MM.1S (cell line): ENCODE measurements at regions not wholly inside any gene's neighbourhood (a gene's known extent, or its start where the extent isn't known, plus 50 kb on each side); places are given as distances from the start of the nearest gene placed in this dataset.

Experiments
- DNase-seq: peaks from one replicate; pipeline ENCODE4 v3.0.0-alpha.2; 2015
- H2AFZ ChIP-seq: fragments of 300-600 bp; sonication (generic); 2 replicates; pipeline ENCODE4 v1.6.0; 2016; ENCODE audit warnings: antibody characterized with exemption, low read length
- H3F3A ChIP-seq: fragments of 300-600 bp; sonication (generic); 2 replicates; pipeline ENCODE4 v1.6.1; 2016; ENCODE audit warnings: mild to moderate bottlenecking, antibody characterized with exemption, low read length, moderate library complexity, mixed read lengths; ENCODE audit not compliant: insufficient read depth
- H3K27ac ChIP-seq: fragments of 300-600 bp; sonication (generic); 2 replicates; pipeline ENCODE4 v1.5.1; 2016; ENCODE audit warnings: mild to moderate bottlenecking, low read length
- H3K27me3 ChIP-seq: fragments of 300-600 bp; sonication (generic); replicated peaks from 2 replicates; pipeline ENCODE4 v1.6.0; 2016; ENCODE audit warnings: low read length; ENCODE audit not compliant: insufficient read depth
- H3K36me3 ChIP-seq: fragments of 300-600 bp; sonication (generic); replicated peaks from 2 replicates; pipeline ENCODE4 v1.6.1; 2016; ENCODE audit warnings: mild to moderate bottlenecking, low read length, mixed read lengths; ENCODE audit not compliant: insufficient read depth
- H3K4me1 ChIP-seq: fragments of 300-600 bp; sonication (generic); 2 replicates; pipeline ENCODE4 v1.6.1; 2016; ENCODE audit warnings: low read length, mixed read lengths
- H3K4me2 ChIP-seq: fragments of 300-600 bp; sonication (generic); 2 replicates; pipeline ENCODE4 v1.6.0; 2016; ENCODE audit warnings: low read depth, low read length
- H3K4me3 ChIP-seq: fragments of 300-600 bp; sonication (generic); 2 replicates; pipeline ENCODE4 v1.5.1; 2016; ENCODE audit warnings: low read length, mixed read lengths
- H3K79me2 ChIP-seq: fragments of 300-600 bp; sonication (generic); 2 replicates; pipeline ENCODE4 v1.6.1; 2016; ENCODE audit warnings: mixed run types, low read length, mixed read lengths
- H3K9ac ChIP-seq: fragments of 300-600 bp; sonication (generic); 2 replicates; pipeline ENCODE4 v1.6.1; 2016; ENCODE audit warnings: low read length, mixed read lengths
- H3K9me2 ChIP-seq: fragments of 300-600 bp; sonication (generic); replicated peaks from 2 replicates; pipeline ENCODE4 v1.6.1; 2016; ENCODE audit warnings: mild to moderate bottlenecking, low read length, mixed read lengths; ENCODE audit not compliant: insufficient read depth
- H3K9me3 ChIP-seq: fragments of 300-600 bp; sonication (generic); replicated peaks from 2 replicates; pipeline ENCODE4 v1.6.1; 2016; ENCODE audit warnings: mild to moderate bottlenecking, low read length, mixed read lengths; ENCODE audit not compliant: insufficient read depth
- H4K20me1 ChIP-seq: fragments of 300-600 bp; sonication (generic); 2 replicates; pipeline ENCODE4 v1.6.1; 2016; ENCODE audit warnings: mild to moderate bottlenecking, low read length, moderate library complexity, mixed read lengths; ENCODE audit not compliant: insufficient read depth
- CTCF ChIP-seq: fragments of 300-600 bp; sonication (generic); IDR thresholded peaks from 2 replicates; pipeline ENCODE4 v1.5.1; 2016; ENCODE audit warnings: antibody characterized with exemption, low read length, mixed read lengths
- EZH2 ChIP-seq: fragments of 300-600 bp; sonication (generic); optimal IDR thresholded peaks from 2 replicates; pipeline ENCODE3; 2017; ENCODE audit warnings: low read depth, mild to moderate bottlenecking, antibody characterized with exemption, low read length, mixed read lengths
- EZH2phosphoT487 ChIP-seq: fragments of 300-600 bp; sonication (generic); IDR thresholded peaks from 2 replicates; pipeline ENCODE4 v1.6.1; 2018; ENCODE audit warnings: antibody characterized with exemption, low read length

- no peaks in the 10 kb centered on the region for H3F3A ChIP-seq
- H3K9me2 ChIP-seq, result no peaks in the 10 kb centered on the region
- no peak overlapping the region for H2AFZ ChIP-seq
- no peaks in the 10 kb centered on the region for H3K4me1 ChIP-seq
- no peak overlapping the region for H3K9ac ChIP-seq
- H4K20me1 ChIP-seq, result no peaks in the 10 kb centered on the region
- no peaks in the 10 kb centered on the region for H3K36me3 ChIP-seq
- no peaks in the 10 kb centered on the region for H3K9me3 ChIP-seq
- H3K27me3 ChIP-seq, result no peaks in the 10 kb centered on the region
- no peak for TF ChIP-seq CTCF
- no peak for TF ChIP-seq EZH2phosphoT487
- TF ChIP-seq EZH2, result no peak
- H3K4me3 ChIP-seq, result no peak overlapping the region
- H3K27ac ChIP-seq, result no peak overlapping the region
- H3K4me2 ChIP-seq, result no peak overlapping the region
- no peak for DNase-seq
- H3K79me2 ChIP-seq, result no peaks in the 10 kb centered on the region
Measured at GRCh38 chr10:33048223-33048622, 90.2 kb upstream of the ITGB1 start.

GRCh38 chr10:33047655-33048054, 89.6 kb upstream of the ITGB1 start:
- DNase-seq, result no peak
- Histone ChIP-seq H3K27ac (no peak overlapping the region), H4K20me1 (no peaks in the 10 kb centered on the region), H2AFZ (no peak overlapping the region), H3K9me3 (no peaks in the 10 kb centered on the region), H3K9me2 (no peaks in the 10 kb centered on the region), H3K36me3 (no peaks in the 10 kb centered on the region), H3K79me2 (no peaks in the 10 kb centered on the region), H3K4me3 (no peak overlapping the region), H3K9ac (no peak overlapping the region), H3K4me1 (no peaks in the 10 kb centered on the region), H3K27me3 (no peaks in the 10 kb centered on the region), H3K4me2 (no peak overlapping the region), H3F3A (no peaks in the 10 kb centered on the region)
- TF ChIP-seq EZH2 (no peak), EZH2phosphoT487 (no peak), CTCF (no peak)

- Histone ChIP-seq H3K36me3 (no peaks in the 10 kb centered on the region), H3K4me3 (no peak overlapping the region), H3K9ac (no peak overlapping the region), H4K20me1 (no peaks in the 10 kb centered on the region), H3K27me3 (no peaks in the 10 kb centered on the region), H3K4me1 (no peaks in the 10 kb centered on the region), H3F3A (no peaks in the 10 kb centered on the region), H3K9me3 (no peaks in the 10 kb centered on the region), H3K9me2 (no peaks in the 10 kb centered on the region), H2AFZ (no peak overlapping the region), H3K27ac (no peak overlapping the region), H3K4me2 (no peak overlapping the region), H3K79me2 (no peaks in the 10 kb centered on the region)
- TF ChIP-seq EZH2phosphoT487 (no peak), EZH2 (no peak), CTCF (no peak)
- no peak for DNase-seq
Measured at GRCh38 chr10:33046792-33047191, 88.8 kb upstream of the ITGB1 start.
